Uterus (tissue), 2 donors: ENCODE measurements at regions not wholly inside any gene's neighbourhood (a gene's known extent, or its start where the extent isn't known, plus 50 kb on each side); places are given as distances from the start of the nearest gene placed in this dataset.

ENCODE experiments used
- CTCF ChIP-seq, 4 experiments: fragments of 200-600 bp in 2 of 4; fragments of 450-650 bp in 2 of 4; sonication (generic) in 2 of 4; IDR thresholded peaks; one replicate each; pipeline ENCODE4 v1.5.1; 2016 to 2019; ENCODE audit warnings: antibody characterized with exemption in 4 of 4, mild to moderate bottlenecking in 2 of 4, moderate library complexity in 1 of 4
- POLR2A ChIP-seq, 2 donors: fragments of 450-650 bp; IDR thresholded peaks; one replicate each; pipeline ENCODE4 v1.6.1; 2016; ENCODE audit warnings: antibody characterized with exemption in 2 of 2, mild to moderate bottlenecking in 1 of 2, moderate library complexity in 1 of 2

- TF ChIP-seq CTCF (IDR thresholded peaks at IDR 0.05) (no peak), POLR2A (IDR thresholded peaks at IDR 0.05) (no peak)
Observed at GRCh38 chr7:96861-97260, 95.5 kb upstream of the FAM20C start.
